Mesothelial cell of epicardium (in vitro differentiated cells): ENCODE measurements at regions not wholly inside any gene's neighbourhood (a gene's known extent, or its start where the extent isn't known, plus 50 kb on each side); places are given as distances from the start of the nearest gene placed in this dataset.
"Not testable (repeated sequence)": the region's sequence is repeated elsewhere in the genome, so short reads cannot be mapped to it uniquely, and the experiment has no call there.

Source experiments
- DNase-seq, 2 experiments: peaks; one replicate each; pipeline ENCODE4 v3.0.0; 2021; ENCODE audit warnings: low spot score in 2 of 2; ENCODE audit not compliant: unreplicated experiment in 2 of 2
- H3K27ac Mint-ChIP-seq: 2 replicates; pipeline ENCODE4 v1.8.0; 2021; ENCODE audit warnings: mixed read lengths
- H3K27me3 Mint-ChIP-seq: 2 replicates; pipeline ENCODE4 v1.8.0; 2021; ENCODE audit warnings: low read depth, mixed read lengths
- H3K36me3 Mint-ChIP-seq: 2 replicates; pipeline ENCODE4 v1.8.0; 2021; ENCODE audit warnings: mixed read lengths
- H3K4me1 Mint-ChIP-seq: 2 replicates; pipeline ENCODE4 v1.8.0; 2021; ENCODE audit warnings: mixed read lengths
- H3K4me3 Mint-ChIP-seq: 2 replicates; pipeline ENCODE4 v1.8.0; 2021; ENCODE audit warnings: mild to moderate bottlenecking, moderate library complexity, mixed read lengths
- H3K9me3 Mint-ChIP-seq: 2 replicates; pipeline ENCODE4 v1.8.0; 2021; ENCODE audit warnings: mixed read lengths
- TF ChIP-seq, protein P1 (sequence below): fragments of 200-600 bp; sonication (generic); IDR thresholded peaks from one replicate; pipeline ENCODE4 v1.5.0; 2021; ENCODE audit warnings: antibody characterized with exemption; ENCODE audit not compliant: unreplicated experiment

DNA sequence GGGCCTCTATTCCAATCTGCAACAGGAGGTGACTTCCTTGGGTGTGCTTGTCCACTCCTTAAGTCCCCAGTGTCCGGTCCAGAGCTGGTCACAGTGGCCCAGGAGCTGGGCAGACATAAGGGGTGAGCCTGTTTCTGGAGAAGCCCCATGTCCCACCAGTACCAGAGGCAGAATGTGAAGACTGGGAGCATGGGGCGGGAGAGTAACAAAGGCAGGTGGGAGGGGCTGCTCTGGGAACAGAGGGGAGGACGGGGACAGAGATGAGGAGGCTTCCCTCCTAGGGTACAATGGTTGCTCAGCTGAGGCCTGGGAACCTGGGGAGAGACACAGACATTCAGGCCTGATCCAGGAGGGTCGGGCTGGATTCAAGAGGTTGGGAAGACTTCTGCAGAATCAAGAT, 323.3 kb upstream of the TNRC6C start:
- H3K9me3 Mint-ChIP-seq = no peaks in the 10 kb centered on the region
- TF ChIP-seq, protein P1, sequence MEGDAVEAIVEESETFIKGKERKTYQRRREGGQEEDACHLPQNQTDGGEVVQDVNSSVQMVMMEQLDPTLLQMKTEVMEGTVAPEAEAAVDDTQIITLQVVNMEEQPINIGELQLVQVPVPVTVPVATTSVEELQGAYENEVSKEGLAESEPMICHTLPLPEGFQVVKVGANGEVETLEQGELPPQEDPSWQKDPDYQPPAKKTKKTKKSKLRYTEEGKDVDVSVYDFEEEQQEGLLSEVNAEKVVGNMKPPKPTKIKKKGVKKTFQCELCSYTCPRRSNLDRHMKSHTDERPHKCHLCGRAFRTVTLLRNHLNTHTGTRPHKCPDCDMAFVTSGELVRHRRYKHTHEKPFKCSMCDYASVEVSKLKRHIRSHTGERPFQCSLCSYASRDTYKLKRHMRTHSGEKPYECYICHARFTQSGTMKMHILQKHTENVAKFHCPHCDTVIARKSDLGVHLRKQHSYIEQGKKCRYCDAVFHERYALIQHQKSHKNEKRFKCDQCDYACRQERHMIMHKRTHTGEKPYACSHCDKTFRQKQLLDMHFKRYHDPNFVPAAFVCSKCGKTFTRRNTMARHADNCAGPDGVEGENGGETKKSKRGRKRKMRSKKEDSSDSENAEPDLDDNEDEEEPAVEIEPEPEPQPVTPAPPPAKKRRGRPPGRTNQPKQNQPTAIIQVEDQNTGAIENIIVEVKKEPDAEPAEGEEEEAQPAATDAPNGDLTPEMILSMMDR = no peak
- no peaks in the 10 kb centered on the region for H3K36me3 Mint-ChIP-seq
- peaks cover 6% of the 10 kb centered on the region for H3K4me1 Mint-ChIP-seq
- H3K27ac Mint-ChIP-seq = no peak overlapping the region
- H3K27me3 Mint-ChIP-seq = peaks cover 27% of the 10 kb centered on the region
- DNase-seq = no peak
- H3K4me3 Mint-ChIP-seq = no peak overlapping the region

DNA sequence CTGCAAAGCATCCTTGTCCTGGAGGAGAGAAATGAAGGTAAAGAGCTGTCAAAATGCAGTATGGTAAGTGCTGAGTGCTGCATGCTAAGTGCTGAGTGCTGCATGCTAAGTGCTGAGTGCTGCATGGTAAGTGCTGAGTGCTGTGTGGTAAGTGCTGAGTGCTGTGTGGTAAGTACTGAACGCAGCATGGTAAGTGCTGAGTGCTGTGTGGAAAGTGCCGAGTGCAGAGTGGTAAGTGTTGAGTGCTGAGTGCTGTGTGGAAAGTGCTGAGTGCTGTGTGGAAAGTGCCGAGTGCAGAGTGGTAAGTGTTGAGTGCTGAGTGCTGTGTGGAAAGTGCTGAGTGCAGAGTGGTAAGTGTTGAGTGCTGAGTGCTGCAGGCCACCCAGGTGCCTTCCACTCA, 322.7 kb upstream of the TNRC6C start:
- not testable (repeated sequence) for H3K4me1 Mint-ChIP-seq

DNA sequence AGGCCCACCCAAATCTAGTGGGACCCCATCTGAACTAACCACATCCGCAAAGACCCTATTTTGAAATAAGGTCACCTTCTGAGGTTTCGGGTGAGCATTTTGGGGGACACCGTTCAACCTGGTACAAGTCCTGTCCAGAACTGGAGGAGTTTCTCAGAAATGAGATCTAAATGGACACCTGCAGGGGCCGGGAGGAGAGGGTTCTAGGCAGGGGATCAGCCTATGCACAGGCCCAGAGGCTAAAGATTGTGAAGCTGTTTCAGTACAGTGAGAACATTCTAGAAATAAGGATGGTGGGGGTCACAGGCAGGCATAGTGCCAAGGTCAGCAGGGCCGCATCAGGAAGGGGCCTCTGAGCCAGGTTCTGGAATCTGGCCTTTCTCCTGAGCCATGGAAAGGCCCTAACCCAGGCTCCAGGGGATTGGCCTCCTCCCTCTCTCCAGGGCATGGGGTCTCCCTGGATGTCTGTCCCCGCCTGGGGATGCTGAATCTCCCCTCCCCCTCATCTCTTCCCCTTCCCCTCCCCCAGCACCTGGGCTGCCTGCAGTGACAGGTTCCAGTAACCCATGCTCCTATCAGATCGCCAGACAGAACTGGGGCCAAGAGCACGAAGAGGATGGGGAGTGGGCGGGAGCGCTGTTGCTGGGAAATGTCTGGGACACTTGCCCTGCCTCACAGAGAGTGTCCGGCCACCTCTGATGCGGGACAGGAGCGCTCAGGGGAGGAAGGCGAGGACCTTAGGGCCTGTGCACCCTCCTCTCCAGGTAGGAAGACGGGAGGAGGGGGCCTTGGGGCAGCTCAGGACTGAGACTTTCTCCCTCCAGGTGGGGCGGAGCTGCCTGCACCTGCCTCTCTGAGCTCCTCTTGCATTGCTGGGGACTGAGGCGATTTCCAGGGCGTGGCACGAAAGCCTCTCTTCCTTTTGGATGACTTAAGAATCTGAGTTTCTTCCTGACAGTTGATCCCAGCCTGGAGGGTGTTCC, 321.4 kb upstream of the TNRC6C start:
- DNase-seq = no peak
- Mint-ChIP-seq H3K9me3 (no peaks in the 10 kb centered on the region), H3K36me3 (no peaks in the 10 kb centered on the region), H3K27ac (no peak overlapping the region), H3K4me1 (peaks cover 6% of the 10 kb centered on the region), H3K27me3 (peaks cover 40% of the 10 kb centered on the region), H3K4me3 (no peak overlapping the region)
- TF ChIP-seq, protein P1 = no peak

More for the DNA sequence above, 322.7 kb upstream of the TNRC6C start:
- H3K4me3 Mint-ChIP-seq, H3K36me3 Mint-ChIP-seq, H3K9me3 Mint-ChIP-seq, H3K27ac Mint-ChIP-seq, DNase-seq: not testable (repeated sequence)
- H3K27me3 Mint-ChIP-seq = peaks cover 33% of the 10 kb centered on the region

DNA sequence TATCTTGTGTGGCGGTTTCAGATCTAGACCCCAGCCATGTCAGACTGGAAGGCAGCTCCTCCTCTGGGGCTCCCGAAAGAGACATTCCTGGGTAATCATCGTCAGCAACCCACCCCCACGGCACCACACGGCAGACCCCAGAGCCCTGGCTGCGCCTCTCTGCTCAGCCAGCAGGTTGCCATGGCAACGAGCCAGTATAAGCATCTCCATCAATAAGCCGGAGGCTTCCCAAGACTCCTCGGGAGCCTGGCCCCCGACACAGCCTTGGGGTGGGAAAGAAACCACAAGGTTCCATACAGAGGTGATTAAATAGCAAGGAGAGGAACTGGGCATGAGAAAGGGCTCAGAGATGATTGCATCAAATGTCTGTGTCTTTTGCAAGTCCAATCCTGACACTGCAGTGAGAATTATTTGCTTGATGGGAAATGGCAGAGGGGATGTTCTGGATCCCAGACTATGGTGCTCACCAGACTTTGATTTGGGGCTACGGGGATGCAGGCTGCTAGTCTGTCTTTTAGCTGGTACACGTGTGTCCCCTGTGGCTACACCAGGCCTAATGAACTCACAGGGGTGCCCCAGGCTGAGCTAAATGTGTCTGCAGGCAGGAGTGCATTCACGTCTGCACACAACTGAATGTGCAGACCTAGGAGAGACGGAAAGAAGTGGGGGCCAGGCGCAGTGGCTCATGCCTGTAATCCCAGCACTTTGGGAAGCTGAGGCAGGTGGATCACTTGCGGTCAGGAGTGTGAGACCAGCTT, 320.5 kb upstream of the TNRC6C start:
- H3K27ac Mint-ChIP-seq = no peak overlapping the region
- H3K4me1 Mint-ChIP-seq = peaks cover 6% of the 10 kb centered on the region

DNA sequence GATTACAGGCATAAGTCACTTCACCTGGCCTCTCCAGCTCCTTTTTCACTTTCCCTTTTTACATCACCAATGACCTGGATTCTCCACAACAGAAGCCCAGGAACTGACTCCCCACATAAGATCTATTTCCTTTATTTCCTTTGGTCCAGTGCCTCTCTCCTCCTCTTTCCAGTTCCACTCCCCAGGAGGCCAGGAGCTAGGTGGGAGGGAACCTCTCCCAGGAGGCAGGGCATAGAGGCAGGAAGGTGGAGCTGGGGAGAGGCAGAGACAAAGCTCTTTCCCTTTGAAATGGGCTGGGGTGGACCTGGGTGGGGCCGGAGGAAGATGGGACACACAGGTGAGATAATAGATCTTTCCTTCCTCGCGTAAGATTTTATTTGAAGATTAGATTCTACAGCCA, 318.3 kb upstream of the TNRC6C start:
- Mint-ChIP-seq H3K27ac (no peak overlapping the region), H3K4me1 (peaks cover 6% of the 10 kb centered on the region), H3K36me3 (no peaks in the 10 kb centered on the region), H3K27me3 (peaks cover 61% of the 10 kb centered on the region), H3K9me3 (no peaks in the 10 kb centered on the region), H3K4me3 (no peak overlapping the region)
- TF ChIP-seq, protein P1 = no peak
- no peak for DNase-seq

More for the DNA sequence above, 320.5 kb upstream of the TNRC6C start:
- no peaks in the 10 kb centered on the region for H3K9me3 Mint-ChIP-seq
- no peaks in the 10 kb centered on the region for H3K36me3 Mint-ChIP-seq
- H3K4me3 Mint-ChIP-seq = no peak overlapping the region
- H3K27me3 Mint-ChIP-seq = peaks cover 40% of the 10 kb centered on the region
- TF ChIP-seq, protein P1 = no peak
- DNase-seq = no peak
